CD4-positive, alpha-beta memory T cell (primary cell): ENCODE measurements at regions not wholly inside any gene's neighbourhood (a gene's known extent, or its start where the extent isn't known, plus 50 kb on each side); places are given as distances from the start of the nearest gene placed in this dataset.

ENCODE experiments used
- CTCF ChIA-PET: fragments of 350-600 bp; sonication (Branson Sonifier 250); formaldehyde crosslinking; loops from one replicate; lab custom pipeline; 2021; ENCODE audit warnings: inconsistent platforms; ENCODE audit not compliant: partially characterized antibody; lab: Charles Lee
- POLR2A ChIA-PET: fragments of 350-600 bp; sonication (Branson Sonifier 250); formaldehyde crosslinking; loops from one replicate; lab custom pipeline; 2021; ENCODE audit not compliant: partially characterized antibody; lab: Charles Lee
- DNase-seq, 5 donors: peaks; one replicate each; pipeline versions ENCODE4 v3.0.0 to v3.0.0-alpha.2; 2020 to 2022; ENCODE audit warnings: mixed read lengths in 1 of 5
- H3K27ac ChIP-seq: one replicate; pipeline ENCODE4 v1.7.0; 2013; ENCODE audit warnings: low read depth, low read length
- H3K27me3 ChIP-seq: 2 replicates; pipeline ENCODE4 v1.7.0; 2013; ENCODE audit warnings: mild to moderate bottlenecking, low read length, moderate library complexity; ENCODE audit not compliant: insufficient read depth
- H3K36me3 ChIP-seq: 2 replicates; pipeline ENCODE4 v1.7.0; 2013; ENCODE audit warnings: mild to moderate bottlenecking, low read length, moderate library complexity; ENCODE audit not compliant: insufficient read depth
- H3K4me1 ChIP-seq: 2 replicates; pipeline ENCODE4 v1.7.0; 2013; ENCODE audit warnings: mild to moderate bottlenecking, low read length, moderate library complexity; ENCODE audit not compliant: insufficient read depth
- H3K4me3 ChIP-seq, 2 donors: one replicate each; pipeline ENCODE4 v1.7.0; 2013; ENCODE audit warnings: low read length in 2 of 2, mild to moderate bottlenecking in 1 of 2
- H3K9me3 ChIP-seq, 2 donors: one replicate each; pipeline ENCODE4 v1.7.0; 2013; ENCODE audit warnings: low read length in 2 of 2, control low read depth in 1 of 2; ENCODE audit not compliant: control insufficient read depth in 1 of 2
- H3K27ac Mint-ChIP-seq, 7 donors: one replicate each; pipeline ENCODE4 v1.8.0; 2020 to 2021; ENCODE audit warnings: mixed read lengths in 7 of 7, mild to moderate bottlenecking in 6 of 7, inconsistent platforms in 3 of 7, moderate library complexity in 3 of 7
- H3K27me3 Mint-ChIP-seq, 2 donors: one replicate each; pipeline ENCODE4 v1.8.0; 2020 to 2021; ENCODE audit warnings: mixed read lengths in 2 of 2
- H3K36me3 Mint-ChIP-seq, 2 donors: one replicate each; pipeline ENCODE4 v1.8.0; 2020 to 2021; ENCODE audit warnings: mixed read lengths in 2 of 2, inconsistent platforms in 1 of 2, mild to moderate bottlenecking in 1 of 2
- H3K4me1 Mint-ChIP-seq, 4 donors: one replicate each; pipeline ENCODE4 v1.8.0; 2020 to 2021; ENCODE audit warnings: mixed read lengths in 4 of 4, mild to moderate bottlenecking in 1 of 4
- H3K4me3 Mint-ChIP-seq, 8 donors: one replicate each; pipeline ENCODE4 v1.8.0; 2020 to 2021; ENCODE audit warnings: mixed read lengths in 8 of 8, mild to moderate bottlenecking in 7 of 8, moderate library complexity in 6 of 8, inconsistent platforms in 3 of 8
- H3K9me3 Mint-ChIP-seq, 8 donors: one replicate each; pipeline ENCODE4 v1.8.0; 2020 to 2021; ENCODE audit warnings: mixed read lengths in 8 of 8, mild to moderate bottlenecking in 5 of 8, inconsistent platforms in 3 of 8, moderate library complexity in 1 of 8
- intact Hi-C: fragments of 100-400 bp; cut with micrococcal nuclease; formaldehyde crosslinking; loops from one replicate; pipeline ENCODE4 v1.15.1; 2023

DNA sequence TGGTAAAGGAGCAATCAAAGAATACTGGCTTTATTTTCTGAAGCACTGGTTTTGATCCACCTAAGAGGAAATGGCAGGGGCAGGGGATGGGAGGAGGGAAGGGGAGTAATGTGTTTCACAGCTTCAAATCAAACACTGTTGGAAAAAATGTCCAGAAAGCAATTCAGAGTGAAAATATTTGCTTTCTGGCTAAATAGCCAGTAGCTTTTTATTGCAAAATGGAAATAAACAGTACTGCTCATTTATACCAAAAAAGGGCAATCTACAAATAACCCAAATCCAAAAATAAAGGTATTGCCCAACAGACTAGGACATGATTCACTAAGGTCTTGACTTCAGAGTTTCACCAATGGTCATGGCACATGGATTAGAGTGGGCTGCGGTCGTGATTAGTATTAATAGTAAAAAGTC lies 279.3 kb upstream of the THBS1 start:
- H3K27ac ChIP-seq = no peak overlapping the region
- H3K9me3 ChIP-seq = no peaks in the 10 kb centered on the region
- Mint-ChIP-seq H3K27me3 (peaks cover 12 to 22% of the 10 kb centered on the region in 2 donors), H3K4me3 (no peak overlapping the region), H3K4me1 (no peaks in the 10 kb centered on the region), H3K9me3 (no peaks in the 10 kb centered on the region), H3K27ac (no peak overlapping the region), H3K36me3 (no peaks in the 10 kb centered on the region)
- CTCF ChIA-PET = interaction anchor here (1.3 kb wide), 1 partner anchor 13 kb away, joined by 3 read pairs; no protein-coding TSS in a partner anchor
- DNase-seq = no peak
- no peaks in the 10 kb centered on the region for H3K4me1 ChIP-seq
- no peak overlapping the region for H3K4me3 ChIP-seq
- H3K27me3 ChIP-seq = no peaks in the 10 kb centered on the region
- intact Hi-C loops = no loop called here
- POLR2A ChIA-PET = no interaction called here
- no peaks in the 10 kb centered on the region for H3K36me3 ChIP-seq

- intact Hi-C loops = no loop called here
- H3K4me1 Mint-ChIP-seq = no peaks in the 10 kb centered on the region
- ChIA-PET POLR2A (no interaction called here), CTCF (interaction anchor here (0.8 to 1.3 kb wide), 2 partner anchors 8 to 11 kb away, joined by 3 read pairs; no protein-coding TSS in a partner anchor)
- no peak for DNase-seq
- no peak overlapping the region for H3K4me3 ChIP-seq
- no peaks in the 10 kb centered on the region for H3K36me3 Mint-ChIP-seq
- H3K27ac ChIP-seq = no peak overlapping the region
- no peaks in the 10 kb centered on the region for H3K36me3 ChIP-seq
- H3K27ac Mint-ChIP-seq = no peak overlapping the region
- peaks cover 0 to 6% (median 0%) of the 10 kb centered on the region in 8 donors for H3K9me3 Mint-ChIP-seq
- no peak overlapping the region for H3K4me3 Mint-ChIP-seq
- no peaks in the 10 kb centered on the region for H3K9me3 ChIP-seq
- peaks cover 11 to 19% of the 10 kb centered on the region in 2 donors for H3K27me3 Mint-ChIP-seq
- no peaks in the 10 kb centered on the region for H3K27me3 ChIP-seq
- H3K4me1 ChIP-seq = no peaks in the 10 kb centered on the region
These were observed 277.9 kb upstream of the THBS1 start for GRCh38 chr15:39302936-39303335.

- peaks cover 14 to 21% of the 10 kb centered on the region in 2 donors for H3K27me3 Mint-ChIP-seq
- CTCF ChIA-PET = no interaction called here
- no peaks in the 10 kb centered on the region for H3K36me3 Mint-ChIP-seq
- peaks cover 0 to 6% (median 0%) of the 10 kb centered on the region in 8 donors for H3K9me3 Mint-ChIP-seq
- intact Hi-C loops = no loop called here
- H3K4me3 Mint-ChIP-seq = no peak overlapping the region
- H3K4me1 Mint-ChIP-seq = no peaks in the 10 kb centered on the region
- Histone ChIP-seq H3K4me3 (no peak overlapping the region), H3K4me1 (no peaks in the 10 kb centered on the region), H3K36me3 (no peaks in the 10 kb centered on the region), H3K27ac (no peak overlapping the region), H3K9me3 (no peaks in the 10 kb centered on the region), H3K27me3 (no peaks in the 10 kb centered on the region)
- no peak for DNase-seq
- H3K27ac Mint-ChIP-seq = no peak overlapping the region
- POLR2A ChIA-PET = no interaction called here
These were observed 276.6 kb upstream of the THBS1 start for GRCh38 chr15:39304201-39304841.

- intact Hi-C loops = no loop called here
- no peaks in the 10 kb centered on the region for H3K27me3 ChIP-seq
- no peak overlapping the region for H3K27ac ChIP-seq
- H3K4me3 Mint-ChIP-seq = no peak overlapping the region
- H3K9me3 Mint-ChIP-seq = peaks cover 0 to 6% (median 0%) of the 10 kb centered on the region in 8 donors
- no peak overlapping the region for H3K27ac Mint-ChIP-seq
- H3K36me3 ChIP-seq = no peaks in the 10 kb centered on the region
- no peak overlapping the region for H3K4me3 ChIP-seq
- no peak for DNase-seq
- H3K9me3 ChIP-seq = no peaks in the 10 kb centered on the region
- H3K4me1 Mint-ChIP-seq = no peaks in the 10 kb centered on the region
- H3K27me3 Mint-ChIP-seq = peaks cover 14 to 17% of the 10 kb centered on the region in 2 donors
- POLR2A ChIA-PET = no interaction called here
- CTCF ChIA-PET = no interaction called here
- no peaks in the 10 kb centered on the region for H3K36me3 Mint-ChIP-seq
- H3K4me1 ChIP-seq = no peaks in the 10 kb centered on the region
These were observed 275.7 kb upstream of the THBS1 start for GRCh38 chr15:39304931-39305728.

DNA sequence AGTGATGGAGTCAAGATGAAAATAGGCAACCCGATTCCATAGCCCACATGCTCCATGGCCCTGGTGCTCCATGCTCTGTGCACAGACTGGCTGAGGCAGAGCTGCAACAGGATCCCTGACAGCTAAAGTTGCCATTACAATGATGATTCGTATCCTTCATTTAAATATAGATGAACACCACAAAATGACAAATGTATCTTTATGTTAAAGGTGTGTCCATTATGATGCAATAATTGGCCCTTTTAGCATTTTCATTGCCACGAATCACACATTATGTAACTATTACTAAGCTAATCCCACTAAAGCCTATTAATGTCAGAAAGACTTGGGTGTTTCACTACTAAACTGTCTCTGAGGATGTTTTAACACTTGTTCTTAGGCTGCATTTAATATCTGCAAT lies 270.2 kb upstream of the THBS1 start:
- Histone ChIP-seq H3K27me3 (no peaks in the 10 kb centered on the region), H3K4me1 (no peaks in the 10 kb centered on the region), H3K9me3 (no peaks in the 10 kb centered on the region), H3K27ac (no peak overlapping the region), H3K4me3 (no peak overlapping the region), H3K36me3 (no peaks in the 10 kb centered on the region)
- Mint-ChIP-seq H3K27me3 (peaks cover 4 to 13% of the 10 kb centered on the region in 2 donors), H3K36me3 (no peaks in the 10 kb centered on the region), H3K4me1 (no peaks in the 10 kb centered on the region), H3K4me3 (no peak overlapping the region), H3K27ac (no peak overlapping the region), H3K9me3 (peaks cover 0 to 6% (median under 1%) of the 10 kb centered on the region in 8 donors)
- ChIA-PET POLR2A (no interaction called here), CTCF (no interaction called here)
- DNase-seq = no peak
- intact Hi-C loops = no loop called here

DNA sequence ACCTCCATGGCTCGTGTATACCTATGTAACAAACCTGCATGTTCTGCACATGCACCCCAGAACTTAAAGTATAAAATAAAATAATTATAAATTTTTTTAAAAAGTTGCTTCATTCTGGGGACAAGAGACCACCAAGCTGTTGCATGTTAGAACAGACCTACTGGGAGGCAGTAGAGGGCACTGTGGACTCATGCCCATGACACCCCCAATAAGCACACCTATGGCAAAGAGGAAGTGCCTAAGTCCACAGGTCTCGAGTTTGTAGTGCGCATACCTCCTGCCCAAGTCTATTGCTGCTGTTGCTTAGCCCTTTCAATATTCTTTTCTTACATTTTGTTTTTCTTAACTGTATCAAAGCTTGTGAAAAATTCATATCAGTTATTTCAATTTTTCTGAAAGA lies 267.9 kb upstream of the THBS1 start:
- no peak overlapping the region for H3K27ac ChIP-seq
- no peak overlapping the region for H3K27ac Mint-ChIP-seq
- no peaks in the 10 kb centered on the region for H3K27me3 ChIP-seq
- H3K4me3 Mint-ChIP-seq = no peak overlapping the region
- H3K4me1 Mint-ChIP-seq = no peaks in the 10 kb centered on the region
- H3K4me3 ChIP-seq = no peak overlapping the region
- intact Hi-C loops = no loop called here
- CTCF ChIA-PET = no interaction called here
- no peaks in the 10 kb centered on the region for H3K36me3 ChIP-seq
- no peaks in the 10 kb centered on the region for H3K4me1 ChIP-seq
- H3K27me3 Mint-ChIP-seq = peaks cover 5 to 10% of the 10 kb centered on the region in 2 donors
- DNase-seq = no peak
- H3K9me3 ChIP-seq = no peaks in the 10 kb centered on the region
- peaks cover 0 to 2% (median 0%) of the 10 kb centered on the region in 8 donors for H3K9me3 Mint-ChIP-seq
- POLR2A ChIA-PET = no interaction called here
- H3K36me3 Mint-ChIP-seq = no peaks in the 10 kb centered on the region

DNA sequence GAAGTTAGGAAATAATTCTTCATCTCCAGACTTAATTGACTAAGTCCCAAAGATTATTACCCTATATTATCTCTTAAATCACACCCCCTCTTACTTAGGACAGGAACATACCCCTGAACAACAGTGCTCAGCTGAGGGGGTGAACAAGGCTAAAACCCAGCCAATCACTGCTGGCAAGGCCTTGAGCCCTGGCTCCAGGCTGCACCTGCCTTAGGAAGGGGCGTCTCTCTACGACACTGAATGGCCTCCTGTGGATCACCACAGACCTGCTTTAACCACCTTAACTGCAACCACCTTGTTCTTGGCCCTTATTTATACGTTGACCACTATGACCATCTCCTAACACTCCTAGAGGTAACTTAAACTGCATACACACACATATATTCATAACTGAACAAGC lies 267.4 kb upstream of the THBS1 start:
- Mint-ChIP-seq H3K9me3 (peaks cover 0 to 3% (median 0%) of the 10 kb centered on the region in 8 donors), H3K4me1 (no peaks in the 10 kb centered on the region), H3K27me3 (peaks cover 1 to 10% of the 10 kb centered on the region in 2 donors), H3K36me3 (no peaks in the 10 kb centered on the region), H3K4me3 (no peak overlapping the region), H3K27ac (no peak overlapping the region)
- CTCF ChIA-PET = no interaction called here
- Histone ChIP-seq H3K4me1 (no peaks in the 10 kb centered on the region), H3K9me3 (no peaks in the 10 kb centered on the region), H3K27me3 (no peaks in the 10 kb centered on the region), H3K27ac (no peak overlapping the region), H3K36me3 (no peaks in the 10 kb centered on the region), H3K4me3 (no peak overlapping the region)
- POLR2A ChIA-PET = no interaction called here
- intact Hi-C loops = no loop called here
- no peak for DNase-seq
